GM18505 (cell line): ENCODE measurements at regions not wholly inside any gene's neighbourhood (a gene's known extent, or its start where the extent isn't known, plus 50 kb on each side); places are given as distances from the start of the nearest gene placed in this dataset.

Experiments used
- ATAC-seq: cut with Tn5 transposase; IDR thresholded peaks from one replicate; pipeline ENCODE4 v1.9.1; 2021; ENCODE audit not compliant: unreplicated experiment
- POLR2A ChIP-seq: IDR thresholded peaks from 4 replicates; pipeline ENCODE4 v1.6.1; 2011; ENCODE audit warnings: borderline replicate concordance; ENCODE audit not compliant: insufficient read depth, insufficient read length; ENCODE audit errors: extremely low read depth

- ATAC-seq = no peak
- no peak for TF ChIP-seq POLR2A
Observed at GRCh38 chr20:20939006-20939405, 167.2 kb downstream of the LINC00237 start.

GRCh38 chr20:20938599-20938998 lies 167.6 kb downstream of the LINC00237 start:
- TF ChIP-seq POLR2A = no peak
- no peak for ATAC-seq

DNA sequence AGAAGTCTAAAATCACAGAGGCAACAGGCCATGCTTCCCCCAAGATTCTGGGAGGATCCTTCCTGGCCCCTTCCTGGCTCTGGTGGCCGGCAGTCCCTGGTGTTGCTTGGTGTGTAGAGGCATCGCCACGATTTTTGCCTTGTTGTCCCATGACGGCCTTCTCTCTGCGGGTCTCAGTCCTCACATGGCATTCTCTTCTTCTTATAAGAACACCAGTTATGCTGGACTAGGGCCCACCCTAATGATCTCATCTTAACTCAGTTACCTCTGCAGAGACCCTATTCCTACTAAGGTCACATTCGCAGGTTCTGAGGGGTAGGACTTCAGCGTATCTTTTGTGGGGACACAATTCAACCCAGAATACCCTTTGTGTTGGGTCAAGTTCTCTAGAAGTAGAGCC lies 168.0 kb downstream of the LINC00237 start:
- no peak for ATAC-seq
- TF ChIP-seq POLR2A = no peak

GRCh38 chr20:20933142-20933958 lies 172.8 kb downstream of the LINC00237 start:
- ATAC-seq = no peak
- TF ChIP-seq POLR2A = no peak

DNA sequence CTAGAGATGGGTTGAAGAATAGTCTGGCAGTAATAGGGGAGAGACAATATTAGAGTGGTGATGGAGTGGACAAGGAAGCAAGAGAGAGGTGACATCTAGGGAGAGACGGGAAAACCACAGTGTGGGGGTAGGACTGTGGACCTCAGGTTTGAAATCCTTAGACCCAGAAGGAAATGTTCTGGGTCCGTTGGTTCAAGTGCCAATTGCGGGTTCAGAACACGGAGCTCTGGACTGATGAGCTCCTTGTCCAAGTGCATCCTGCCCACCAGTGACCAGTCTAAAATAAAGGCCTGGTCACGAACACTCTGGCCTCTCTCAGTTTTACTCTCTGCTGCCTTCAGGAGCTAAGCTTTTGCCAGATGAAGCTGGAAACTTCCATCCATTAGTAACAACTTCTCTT lies 174.0 kb downstream of the LINC00237 start:
- no peak for TF ChIP-seq POLR2A
- no peak for ATAC-seq

DNA sequence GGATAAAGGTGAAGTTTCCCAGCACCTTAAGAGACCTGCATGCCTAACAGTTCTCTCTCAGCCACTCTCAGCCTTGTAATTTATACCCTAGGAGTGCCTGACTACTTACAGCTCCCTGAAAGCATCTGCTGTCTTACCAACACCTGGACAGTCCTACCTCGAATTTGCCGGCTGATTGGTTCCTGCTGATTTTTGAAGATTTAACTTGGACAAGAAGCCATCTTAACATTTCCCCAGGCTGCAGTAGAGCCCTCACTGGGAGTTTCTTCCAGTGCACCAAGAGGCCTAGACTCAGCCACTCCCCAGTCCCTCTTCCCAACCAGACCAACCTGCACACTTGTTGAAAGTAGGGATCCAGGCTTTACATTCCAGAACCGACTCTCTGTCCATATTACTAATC lies 174.5 kb downstream of the LINC00237 start:
- ATAC-seq = no peak
- TF ChIP-seq POLR2A = no peak

DNA sequence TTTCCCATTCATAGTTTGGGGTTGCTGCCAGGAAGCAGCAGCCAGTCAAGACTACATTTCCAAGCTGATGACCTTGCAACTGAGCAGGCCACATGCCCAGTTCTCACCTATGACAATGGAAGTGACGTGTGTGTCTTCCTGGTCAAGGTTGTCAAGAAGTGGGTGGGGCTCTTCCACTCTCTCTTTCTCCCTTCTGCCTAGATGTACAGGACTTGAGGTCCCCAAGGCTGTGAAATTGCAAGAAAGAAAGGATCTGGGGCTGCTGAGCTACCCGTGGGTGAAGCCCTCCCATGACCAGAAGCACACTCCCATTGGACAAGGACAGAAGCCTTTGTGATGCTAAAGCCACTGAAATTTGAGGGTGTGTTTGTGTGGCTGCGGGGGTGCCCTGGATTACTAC lies 175.1 kb downstream of the LINC00237 start:
- TF ChIP-seq POLR2A = no peak
- ATAC-seq = no peak

DNA sequence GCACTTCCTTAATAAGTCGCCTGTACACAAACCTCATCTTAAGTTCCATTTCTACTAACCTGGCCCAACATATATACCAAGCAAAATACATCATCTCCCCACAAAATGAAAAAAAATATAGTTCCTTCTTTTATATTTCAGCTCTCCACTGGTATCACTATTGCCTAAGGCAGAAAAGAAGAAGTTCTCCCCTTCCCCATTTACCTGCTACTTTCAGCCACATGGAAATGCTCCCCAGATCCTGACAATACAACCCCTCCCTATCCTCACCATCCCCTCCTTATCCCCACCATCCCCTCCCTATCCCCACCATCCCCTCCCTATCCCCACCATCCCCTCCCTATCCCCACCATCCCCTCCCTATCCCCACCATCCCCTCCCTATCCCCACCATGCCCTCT lies 175.7 kb downstream of the LINC00237 start:
- no peak for ATAC-seq
- no peak for TF ChIP-seq POLR2A

DNA sequence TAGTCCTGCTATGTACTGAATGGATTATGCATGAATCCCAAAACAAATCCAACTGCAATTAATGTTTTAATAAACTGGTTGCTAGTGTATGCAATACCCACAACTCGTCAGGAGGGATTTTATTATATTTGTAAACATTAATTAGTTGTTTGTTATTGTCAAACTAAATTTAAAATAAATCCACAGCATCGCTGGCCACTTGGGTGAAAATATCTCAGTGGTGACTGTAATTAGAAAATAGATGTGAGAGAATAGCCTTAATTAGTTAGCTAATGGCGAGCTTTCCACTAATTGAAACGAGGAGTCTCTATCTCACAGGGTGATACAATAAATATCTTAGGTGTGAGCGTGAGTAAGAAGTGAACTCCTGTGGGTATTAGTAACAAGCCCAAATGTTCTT lies 176.8 kb downstream of the LINC00237 start:
- TF ChIP-seq POLR2A = no peak
- ATAC-seq = no peak

DNA sequence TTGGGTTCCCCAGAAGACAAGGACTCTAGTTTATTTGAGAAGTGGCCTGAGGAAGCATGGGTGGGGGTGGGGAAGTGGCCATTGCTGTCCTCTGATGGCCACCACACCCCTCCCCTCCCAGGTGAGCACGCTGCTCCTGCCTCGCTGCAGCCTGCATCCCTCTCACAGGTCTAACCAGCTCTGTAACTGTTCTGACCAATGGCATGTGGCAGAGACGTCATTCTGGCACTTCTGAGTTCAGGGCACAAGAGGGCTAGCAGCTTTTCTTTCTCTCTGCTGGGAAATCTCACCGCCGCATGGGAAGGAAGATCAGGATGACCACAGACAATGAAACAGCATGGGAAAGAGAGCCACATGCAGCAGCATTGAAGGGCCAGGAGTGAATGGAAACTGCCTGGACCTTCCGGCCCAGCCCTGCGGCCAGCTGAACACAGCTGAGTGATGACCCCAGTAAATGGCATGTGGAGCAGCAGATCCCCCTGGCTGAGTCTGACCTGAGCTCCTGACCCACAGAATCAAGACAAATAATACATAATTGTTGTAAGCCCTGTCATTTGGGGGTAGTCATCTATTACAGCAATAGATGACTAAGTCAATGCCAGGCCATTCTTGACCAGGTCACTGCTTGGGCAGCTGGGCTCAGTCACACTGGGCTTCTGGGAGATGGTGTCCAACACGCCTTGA lies 179.8 kb downstream of the LINC00237 start:
- no peak for ATAC-seq
- TF ChIP-seq POLR2A = no peak

DNA sequence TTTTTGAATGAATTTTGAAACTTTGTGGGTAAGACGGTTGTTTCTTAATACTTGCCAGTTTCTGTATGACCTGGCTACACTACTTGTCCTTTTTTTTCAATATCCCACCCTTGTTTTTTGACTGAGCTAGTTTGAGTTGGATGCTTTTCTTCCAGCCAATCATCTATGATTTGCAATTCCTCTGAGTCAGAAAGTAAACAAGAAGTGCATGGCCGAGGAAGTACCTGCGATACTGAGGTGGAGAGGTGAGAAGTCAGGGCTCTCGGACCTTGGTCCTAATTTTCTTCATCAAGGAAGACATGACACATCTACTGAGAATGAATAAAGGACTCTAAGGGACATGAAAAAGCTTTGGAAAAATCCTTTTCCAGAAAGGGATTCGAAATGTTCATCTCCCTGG lies 185.7 kb downstream of the LINC00237 start:
- ATAC-seq = no peak
- TF ChIP-seq POLR2A = no peak

DNA sequence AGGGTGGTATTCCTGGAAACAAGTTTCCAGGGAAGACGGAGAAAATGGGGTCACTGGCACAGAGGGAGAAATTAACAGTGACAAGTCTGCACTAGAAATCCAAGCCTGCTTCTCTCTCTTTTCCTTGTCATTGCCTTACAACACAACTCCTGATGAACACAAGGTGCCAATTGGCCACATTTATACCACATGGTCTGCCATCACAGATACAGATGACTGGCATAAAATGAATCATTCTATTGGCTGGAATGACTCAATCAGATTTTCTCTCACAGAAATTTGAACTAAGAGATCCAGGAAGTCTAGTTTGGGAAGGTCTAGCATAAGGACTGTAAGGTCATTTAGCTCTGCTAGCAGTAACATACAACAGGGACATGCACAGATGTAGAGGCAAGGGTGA lies 190.3 kb downstream of the LINC00237 start:
- ATAC-seq = no peak

DNA sequence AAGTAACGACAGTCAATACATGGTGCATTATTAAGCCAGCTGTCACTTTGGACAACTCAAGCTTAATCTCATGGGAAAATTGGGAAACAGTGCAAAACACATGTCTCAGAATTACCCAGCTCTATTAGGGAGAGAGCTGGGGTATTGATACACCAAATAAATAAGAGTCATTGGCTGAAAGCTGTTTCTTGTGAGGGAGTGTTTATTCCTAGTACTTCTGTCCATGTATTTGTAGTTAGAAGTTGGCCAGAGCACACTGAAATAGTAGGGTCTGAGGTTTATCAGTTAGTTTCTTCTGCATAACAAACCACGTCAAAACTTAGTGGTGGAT lies 192.0 kb upstream of the RALGAPA2 start:
- no peak for ATAC-seq
- TF ChIP-seq POLR2A = no peak

More for the DNA sequence above, 190.3 kb downstream of the LINC00237 start:
- no peak for TF ChIP-seq POLR2A

GRCh38 chr20:20903773-20904500 lies 191.5 kb upstream of the RALGAPA2 start:
- TF ChIP-seq POLR2A = no peak
- ATAC-seq = no peak
